HepG2 (cell line): ENCODE measurements at regions not wholly inside any gene's neighbourhood (a gene's known extent, or its start where the extent isn't known, plus 50 kb on each side); places are given as distances from the start of the nearest gene placed in this dataset.

Experiments used
- ATAC-seq: fragments of 200-7000 bp; cut with Tn5 transposase; 3 replicates; pipeline ENCODE4 v1.9.1; 2020; ENCODE audit warnings: mild to moderate bottlenecking, moderate library complexity
- BruUV-seq: library from RNA; stranded (reverse); fragments of 400-500 nt; replicated peaks from 2 replicates; lab custom pipeline; 2021; lab: Mats Ljungman, UMichigan
- CTCF ChIA-PET: fragments of 300-600 bp; formaldehyde crosslinking; extraction: SDS; loops from one replicate; lab custom pipeline; 2021; ENCODE audit warnings: low total read pairs, inconsistent platforms, low intra/inter-chr PET ratio; lab: Yijun Ruan, JAX
- POLR2A ChIA-PET: fragments of 350-600 bp; sonication (Branson Sonifier 250); formaldehyde crosslinking; loops from one replicate; lab custom pipeline; 2020; ENCODE audit warnings: antibody characterized with exemption, inconsistent platforms; lab: Yijun Ruan, JAX
- DNase-seq: peaks from one replicate; pipeline ENCODE4 v3.0.0-alpha.2; 2015; ENCODE audit warnings: low spot score
- FAIRE-seq: peaks from 3 replicates; lab custom pipeline; 2011; peaks lifted over from hg19 to GRCh38; lab: Jason Lieb, UNC
- H2AFZ ChIP-seq: one replicate; pipeline ENCODE4 v1.6.1; 2011; ENCODE audit warnings: low read length, inconsistent platforms
- H3K27ac ChIP-seq: fragments of 300-600 bp; 3 replicates; pipeline ENCODE4 v1.8.0; 2011; ENCODE audit warnings: mixed run types, mild to moderate bottlenecking, mixed read lengths, low read length, inconsistent platforms; ENCODE audit not compliant: insufficient read depth; ENCODE audit errors: extremely low read length
- H3K27me3 ChIP-seq, 2 experiments: fragments of 200-600 bp in 1 of 2; 2 replicates in 1 of 2; 3 replicates in 1 of 2; pipeline versions ENCODE4 v1.6.0 to v1.8.0; 2011; ENCODE audit warnings: low read length in 2 of 2, mild to moderate bottlenecking in 2 of 2, moderate library complexity in 2 of 2, inconsistent platforms in 1 of 2; ENCODE audit not compliant: insufficient read depth in 2 of 2, control insufficient read depth in 1 of 2
- H3K36me3 ChIP-seq, 2 experiments: fragments of 200-600 bp in 1 of 2; replicated peaks in 1 of 2; 2 replicates in 1 of 2; 3 replicates in 1 of 2; pipeline versions ENCODE4 v1.5.1 to v1.8.0; 2011; ENCODE audit warnings: low read length in 2 of 2, inconsistent platforms in 1 of 2; ENCODE audit not compliant: insufficient read depth in 2 of 2, control insufficient read depth in 1 of 2
- H3K4me1 ChIP-seq: 2 replicates; pipeline ENCODE4 v1.5.1; 2012; ENCODE audit warnings: low read length, inconsistent platforms; ENCODE audit not compliant: insufficient read depth
- H3K4me2 ChIP-seq: 2 replicates; pipeline ENCODE4 v1.6.0; 2011; ENCODE audit warnings: low read depth, low read length, inconsistent platforms
- H3K4me3 ChIP-seq, 3 experiments: fragments of 200-600 bp in 1 of 3; sonication (generic), shearing (Covaris generic) in 1 of 3; replicated peaks in 1 of 3; 2 replicates each; pipeline ENCODE4 v1.5.1; 2011 to 2016; ENCODE audit warnings: low read length in 3 of 3, inconsistent platforms in 2 of 3, low read depth in 2 of 3, mild to moderate bottlenecking in 2 of 3, control low read depth in 1 of 3, mixed read lengths in 1 of 3; ENCODE audit not compliant: insufficient read depth in 1 of 3
- H3K79me2 ChIP-seq: one replicate; pipeline ENCODE4 v1.6.1; 2011; ENCODE audit warnings: low read length, inconsistent platforms; ENCODE audit not compliant: insufficient read depth
- H3K9ac ChIP-seq: 2 replicates; pipeline ENCODE4 v1.6.0; 2011; ENCODE audit warnings: mild to moderate bottlenecking, low read depth, low read length, inconsistent platforms; ENCODE audit not compliant: insufficient read depth
- H3K9me3 ChIP-seq: 2 replicates; pipeline ENCODE4 v1.5.1; 2012; ENCODE audit warnings: mild to moderate bottlenecking, low read length
- H4K20me1 ChIP-seq: 2 replicates; pipeline ENCODE4 v1.6.0; 2011; ENCODE audit warnings: inconsistent platforms, mild to moderate bottlenecking, low read length, moderate library complexity; ENCODE audit not compliant: insufficient read depth
- AHR ChIP-seq: IDR thresholded peaks from 2 replicates; pipeline ENCODE4 v1.6.1; 2018; ENCODE audit warnings: missing genetic modification reagents, missing compliant biosample characterization
- NFYC ChIP-seq: IDR thresholded peaks from 2 replicates; pipeline ENCODE4 v1.6.1; 2016; ENCODE audit warnings: missing genetic modification reagents, missing compliant biosample characterization
- SALL2 ChIP-seq: sonication (generic); formaldehyde crosslinking; IDR thresholded peaks from 2 replicates; pipeline ENCODE4 v1.8.1; 2023; ENCODE audit warnings: mild to moderate bottlenecking, missing genetic modification reagents, inconsistent platforms
- ZNF143 ChIP-seq: sonication (generic); formaldehyde crosslinking; IDR thresholded peaks from 2 replicates; pipeline ENCODE4 v1.4.0; 2020; ENCODE audit warnings: missing genetic modification reagents
- ZNF333 ChIP-seq: sonication (generic); formaldehyde crosslinking; IDR thresholded peaks from 2 replicates; pipeline ENCODE4 v1.4.0; 2020; ENCODE audit warnings: mild to moderate bottlenecking, missing genetic modification reagents, borderline replicate concordance
- ZNF549 ChIP-seq: sonication (generic); formaldehyde crosslinking; IDR thresholded peaks from 2 replicates; pipeline ENCODE4 v1.5.0; 2020; ENCODE audit warnings: missing genetic modification reagents
- ZNF616 ChIP-seq: sonication (generic); formaldehyde crosslinking; IDR thresholded peaks from 2 replicates; pipeline ENCODE4 v1.5.0; 2020; ENCODE audit warnings: low read depth, mild to moderate bottlenecking, missing genetic modification reagents
- ZSCAN20 ChIP-seq: sonication (generic); formaldehyde crosslinking; IDR thresholded peaks from 2 replicates; pipeline ENCODE4 v1.4.0; 2020; ENCODE audit warnings: missing genetic modification reagents, mild to moderate bottlenecking, borderline replicate concordance
- WGBS: methylation state at CpG from one replicate; pipeline ENCODE4 v1.1.6; 2017; ENCODE audit warnings: low lambda C conversion rate; 5-methylcytosine and 5-hydroxymethylcytosine counted together
- in situ Hi-C: cut with HindIII; loops from 2 replicates; pipeline ENCODE4 v1.10.0; 2017; ENCODE audit warnings: low pct_unique_long_range_greater_than_20kb; ENCODE audit not compliant: extremely low pct_ligation_motif_present
- intact Hi-C: fragments of 100-400 bp; cut with micrococcal nuclease; formaldehyde crosslinking; loops from one replicate; pipeline ENCODE4 v1.10.0; 2022; ENCODE audit not compliant: unreplicated experiment
- TF ChIP-seq, protein P1 (sequence below), 2 experiments: sonication (generic) in 1 of 2; formaldehyde crosslinking in 1 of 2; IDR thresholded peaks; 2 replicates each; pipeline versions ENCODE4 v1.4.0 to v1.6.1; 2018 to 2020; ENCODE audit warnings: missing genetic modification reagents in 2 of 2, borderline replicate concordance in 1 of 2, low read depth in 1 of 2, mild to moderate bottlenecking in 1 of 2, missing biosample characterization in 1 of 2
- TF ChIP-seq, protein P2 (sequence below): sonication (generic); formaldehyde crosslinking; IDR thresholded peaks from 2 replicates; pipeline ENCODE4 v1.5.1; 2020; ENCODE audit warnings: mild to moderate bottlenecking, missing genetic modification reagents, moderate library complexity
- TF ChIP-seq, protein P3 (sequence below), 2 experiments: sonication (generic) in 1 of 2; formaldehyde crosslinking in 1 of 2; IDR thresholded peaks; 2 replicates each; pipeline versions ENCODE4 v1.4.0 to v1.6.1; 2016 to 2020; ENCODE audit warnings: borderline replicate concordance in 1 of 2, low read depth in 1 of 2, mild to moderate bottlenecking in 1 of 2, missing genetic modification reagents in 1 of 2

DNA sequence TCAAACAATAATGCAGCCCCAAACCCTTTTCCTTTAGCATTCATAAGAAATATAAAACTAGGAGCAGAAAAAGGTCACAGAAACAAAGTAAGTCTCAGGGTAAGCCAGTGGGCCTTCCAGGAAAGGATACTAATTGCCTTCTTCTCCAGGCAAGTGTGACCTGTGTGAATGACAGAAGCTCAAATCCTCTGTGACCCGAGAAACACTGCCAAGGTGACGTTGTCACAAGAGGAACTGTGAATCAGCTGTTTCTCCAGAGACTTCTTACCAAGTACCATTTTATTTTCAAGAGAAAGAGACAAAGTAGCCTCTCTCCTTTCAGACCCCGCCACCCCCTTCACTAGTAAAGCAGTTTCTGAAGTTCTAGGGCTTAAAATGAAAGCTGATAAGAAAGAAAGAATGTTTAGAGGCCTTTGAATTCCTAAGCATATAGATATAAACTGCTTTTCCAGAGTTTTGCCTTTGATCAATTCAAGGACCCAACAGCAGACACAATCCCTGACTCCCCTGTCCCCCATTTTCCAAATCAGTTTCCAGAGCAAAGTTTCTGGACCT, 155.6 kb downstream of the NUF2 start:
- Histone ChIP-seq H3K79me2 (no peaks in the 10 kb centered on the region), H3K27me3 (no peaks in the 10 kb centered on the region), H3K4me1 (no peaks in the 10 kb centered on the region), H4K20me1 (no peaks in the 10 kb centered on the region), H3K4me2 (no peak overlapping the region), H3K27ac (no peak overlapping the region), H3K9ac (no peak overlapping the region), H3K36me3 (no peaks in the 10 kb centered on the region), H3K4me3 (no peak overlapping the region), H2AFZ (no peak overlapping the region), H3K9me3 (0 out of 2 replicates have a peak, but pooled peaks cover 5% of the 10 kb centered on the region)
- CTCF ChIA-PET: no interaction called here
- POLR2A ChIA-PET: no interaction called here
- BruUV-seq: no TSS peak
- DNase-seq: no peak
- FAIRE-seq: no peak
- no peak for ATAC-seq
- in situ Hi-C loops (no loop called here), intact Hi-C loops (no loop called here)
- WGBS: 2% methylated on average over 3 of the region's 3 CpGs
- TF ChIP-seq ZNF333: no peak
- TF ChIP-seq, protein P1, sequence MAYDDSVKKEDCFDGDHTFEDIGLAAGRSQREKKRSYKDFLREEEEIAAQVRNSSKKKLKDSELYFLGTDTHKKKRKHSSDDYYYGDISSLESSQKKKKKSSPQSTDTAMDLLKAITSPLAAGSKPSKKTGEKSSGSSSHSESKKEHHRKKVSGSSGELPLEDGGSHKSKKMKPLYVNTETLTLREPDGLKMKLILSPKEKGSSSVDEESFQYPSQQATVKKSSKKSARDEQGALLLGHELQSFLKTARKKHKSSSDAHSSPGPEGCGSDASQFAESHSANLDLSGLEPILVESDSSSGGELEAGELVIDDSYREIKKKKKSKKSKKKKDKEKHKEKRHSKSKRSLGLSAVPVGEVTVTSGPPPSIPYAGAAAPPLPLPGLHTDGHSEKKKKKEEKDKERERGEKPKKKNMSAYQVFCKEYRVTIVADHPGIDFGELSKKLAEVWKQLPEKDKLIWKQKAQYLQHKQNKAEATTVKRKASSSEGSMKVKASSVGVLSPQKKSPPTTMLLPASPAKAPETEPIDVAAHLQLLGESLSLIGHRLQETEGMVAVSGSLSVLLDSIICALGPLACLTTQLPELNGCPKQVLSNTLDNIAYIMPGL (CRISPR knock-in tag; IDR thresholded peaks at IDR 0.05; ENCODE audit: borderline replicate concordance in 1 of 2, low read depth in 1 of 2): no peak
- no peak for TF ChIP-seq ZNF143 (CRISPR knock-in tag)
- TF ChIP-seq, protein P2, sequence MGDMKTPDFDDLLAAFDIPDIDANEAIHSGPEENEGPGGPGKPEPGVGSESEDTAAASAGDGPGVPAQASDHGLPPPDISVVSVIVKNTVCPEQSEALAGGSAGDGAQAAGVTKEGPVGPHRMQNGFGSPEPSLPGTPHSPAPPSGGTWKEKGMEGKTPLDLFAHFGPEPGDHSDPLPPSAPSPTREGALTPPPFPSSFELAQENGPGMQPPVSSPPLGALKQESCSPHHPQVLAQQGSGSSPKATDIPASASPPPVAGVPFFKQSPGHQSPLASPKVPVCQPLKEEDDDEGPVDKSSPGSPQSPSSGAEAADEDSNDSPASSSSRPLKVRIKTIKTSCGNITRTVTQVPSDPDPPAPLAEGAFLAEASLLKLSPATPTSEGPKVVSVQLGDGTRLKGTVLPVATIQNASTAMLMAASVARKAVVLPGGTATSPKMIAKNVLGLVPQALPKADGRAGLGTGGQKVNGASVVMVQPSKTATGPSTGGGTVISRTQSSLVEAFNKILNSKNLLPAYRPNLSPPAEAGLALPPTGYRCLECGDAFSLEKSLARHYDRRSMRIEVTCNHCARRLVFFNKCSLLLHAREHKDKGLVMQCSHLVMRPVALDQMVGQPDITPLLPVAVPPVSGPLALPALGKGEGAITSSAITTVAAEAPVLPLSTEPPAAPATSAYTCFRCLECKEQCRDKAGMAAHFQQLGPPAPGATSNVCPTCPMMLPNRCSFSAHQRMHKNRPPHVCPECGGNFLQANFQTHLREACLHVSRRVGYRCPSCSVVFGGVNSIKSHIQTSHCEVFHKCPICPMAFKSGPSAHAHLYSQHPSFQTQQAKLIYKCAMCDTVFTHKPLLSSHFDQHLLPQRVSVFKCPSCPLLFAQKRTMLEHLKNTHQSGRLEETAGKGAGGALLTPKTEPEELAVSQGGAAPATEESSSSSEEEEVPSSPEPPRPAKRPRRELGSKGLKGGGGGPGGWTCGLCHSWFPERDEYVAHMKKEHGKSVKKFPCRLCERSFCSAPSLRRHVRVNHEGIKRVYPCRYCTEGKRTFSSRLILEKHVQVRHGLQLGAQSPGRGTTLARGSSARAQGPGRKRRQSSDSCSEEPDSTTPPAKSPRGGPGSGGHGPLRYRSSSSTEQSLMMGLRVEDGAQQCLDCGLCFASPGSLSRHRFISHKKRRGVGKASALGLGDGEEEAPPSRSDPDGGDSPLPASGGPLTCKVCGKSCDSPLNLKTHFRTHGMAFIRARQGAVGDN (CRISPR knock-in tag): no peak
- TF ChIP-seq NFYC (CRISPR knock-in tag): no peak
- no peak for TF ChIP-seq ZSCAN20
- no peak for TF ChIP-seq ZNF616 (CRISPR knock-in tag)
- TF ChIP-seq, protein P3, sequence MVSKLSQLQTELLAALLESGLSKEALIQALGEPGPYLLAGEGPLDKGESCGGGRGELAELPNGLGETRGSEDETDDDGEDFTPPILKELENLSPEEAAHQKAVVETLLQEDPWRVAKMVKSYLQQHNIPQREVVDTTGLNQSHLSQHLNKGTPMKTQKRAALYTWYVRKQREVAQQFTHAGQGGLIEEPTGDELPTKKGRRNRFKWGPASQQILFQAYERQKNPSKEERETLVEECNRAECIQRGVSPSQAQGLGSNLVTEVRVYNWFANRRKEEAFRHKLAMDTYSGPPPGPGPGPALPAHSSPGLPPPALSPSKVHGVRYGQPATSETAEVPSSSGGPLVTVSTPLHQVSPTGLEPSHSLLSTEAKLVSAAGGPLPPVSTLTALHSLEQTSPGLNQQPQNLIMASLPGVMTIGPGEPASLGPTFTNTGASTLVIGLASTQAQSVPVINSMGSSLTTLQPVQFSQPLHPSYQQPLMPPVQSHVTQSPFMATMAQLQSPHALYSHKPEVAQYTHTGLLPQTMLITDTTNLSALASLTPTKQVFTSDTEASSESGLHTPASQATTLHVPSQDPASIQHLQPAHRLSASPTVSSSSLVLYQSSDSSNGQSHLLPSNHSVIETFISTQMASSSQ (IDR thresholded peaks at IDR 0.05; ENCODE audit: low read depth): no peak
- TF ChIP-seq, protein P3 (CRISPR knock-in tag; IDR thresholded peaks at IDR 0.05; ENCODE audit: borderline replicate concordance): no peak
- no peak for TF ChIP-seq AHR (CRISPR knock-in tag)
- no peak for TF ChIP-seq ZNF549
- no peak for TF ChIP-seq SALL2 (CRISPR knock-in tag)
